SK-N-SH treated with all-trans-retinoic acid at 6 μM for 48 hours (cell line): ENCODE measurements at regions not wholly inside any gene's neighbourhood (a gene's known extent, or its start where the extent isn't known, plus 50 kb on each side); places are given as distances from the start of the nearest gene placed in this dataset.

Experiments
- ATAC-seq: fragments of 200-7000 bp; cut with Tn5 transposase; 3 replicates; pipeline ENCODE4 v1.9.1; 2020; ENCODE audit warnings: mild to moderate bottlenecking, moderate library complexity
- ARNTL ChIP-seq: fragments of 450-650 bp; formaldehyde crosslinking; IDR thresholded peaks from 2 replicates; pipeline ENCODE4 v1.5.0; 2020; ENCODE audit warnings: low read depth, mild to moderate bottlenecking, moderate library complexity, borderline replicate concordance
- BACH2 ChIP-seq: fragments of 250-450 bp; sonication (Bioruptor Pico); IDR thresholded peaks from 2 replicates; pipeline ENCODE4 v1.9.0; 2021; ENCODE audit warnings: mild to moderate bottlenecking, borderline replicate concordance
- CSDC2 ChIP-seq: fragments of 250-450 bp; sonication (Bioruptor Pico); IDR thresholded peaks from 2 replicates; pipeline ENCODE4 v1.5.0; 2020; ENCODE audit warnings: mild to moderate bottlenecking, moderate library complexity
- CSRNP3 ChIP-seq: fragments of 250-450 bp; sonication (Bioruptor Pico); IDR thresholded peaks from 2 replicates; pipeline ENCODE4 v1.5.1; 2021; ENCODE audit warnings: mild to moderate bottlenecking, moderate library complexity
- ESRRG ChIP-seq: fragments of 250-450 bp; sonication (Bioruptor Pico); IDR thresholded peaks from 2 replicates; pipeline ENCODE4 v1.6.1; 2021; ENCODE audit warnings: mild to moderate bottlenecking
- OSR1 ChIP-seq: fragments of 250-450 bp; sonication (Bioruptor Pico); IDR thresholded peaks from 2 replicates; pipeline ENCODE4 v1.8.0; 2022; ENCODE audit warnings: moderate library complexity, mild to moderate bottlenecking, inconsistent platforms
- POU6F1 ChIP-seq: fragments of 250-450 bp; sonication (Bioruptor Pico); IDR thresholded peaks from 2 replicates; pipeline ENCODE4 v1.8.0; 2021; ENCODE audit warnings: low read depth, mild to moderate bottlenecking, moderate library complexity, borderline replicate concordance
- PPARA ChIP-seq: fragments of 250-450 bp; sonication (Bioruptor Pico); IDR thresholded peaks from 2 replicates; pipeline ENCODE4 v1.5.0; 2020; ENCODE audit warnings: mild to moderate bottlenecking, borderline replicate concordance
- RARB ChIP-seq: fragments of 250-450 bp; sonication (Bioruptor Pico); IDR thresholded peaks from 2 replicates; pipeline ENCODE4 v1.8.0; 2021; ENCODE audit warnings: mild to moderate bottlenecking, moderate library complexity
- SNAI2 ChIP-seq: fragments of 250-450 bp; sonication (Bioruptor Pico); IDR thresholded peaks from 2 replicates; pipeline ENCODE4 v1.5.0; 2020; ENCODE audit warnings: mild to moderate bottlenecking, moderate library complexity
- TCF4 ChIP-seq: fragments of 250-450 bp; sonication (Bioruptor Pico); IDR thresholded peaks from 2 replicates; pipeline ENCODE4 v1.8.0; 2021; ENCODE audit warnings: mild to moderate bottlenecking, moderate library complexity, borderline replicate concordance
- TOX ChIP-seq: fragments of 250-450 bp; sonication (Bioruptor Pico); IDR thresholded peaks from 2 replicates; pipeline ENCODE4 v1.8.0; 2021; ENCODE audit warnings: mild to moderate bottlenecking, moderate library complexity, borderline replicate concordance
- TSHZ2 ChIP-seq: fragments of 250-450 bp; sonication (Bioruptor Pico); IDR thresholded peaks from 2 replicates; pipeline ENCODE4 v1.5.0; 2020; ENCODE audit warnings: mild to moderate bottlenecking, moderate library complexity
- ZC3H10 ChIP-seq: fragments of 250-450 bp; sonication (Bioruptor Pico); IDR thresholded peaks from 2 replicates; pipeline ENCODE4 v1.5.1; 2021; ENCODE audit warnings: mild to moderate bottlenecking, moderate library complexity
- ZFP3 ChIP-seq: fragments of 250-450 bp; sonication (Bioruptor Pico); IDR thresholded peaks from 2 replicates; pipeline ENCODE4 v1.5.0; 2020; ENCODE audit warnings: mild to moderate bottlenecking, moderate library complexity
- ZFP30 ChIP-seq: fragments of 450-650 bp; formaldehyde crosslinking; IDR thresholded peaks from 2 replicates; pipeline ENCODE4 v1.5.0; 2022; ENCODE audit warnings: mild to moderate bottlenecking, moderate library complexity
- ZNF565 ChIP-seq: fragments of 450-650 bp; formaldehyde crosslinking; conservative IDR thresholded peaks from 2 replicates; pipeline ENCODE4 v1.5.0; 2020; ENCODE audit warnings: low read depth, mild to moderate bottlenecking, moderate library complexity
- ZNF70 ChIP-seq: fragments of 450-650 bp; formaldehyde crosslinking; IDR thresholded peaks from 2 replicates; pipeline ENCODE4 v1.5.0; 2020; ENCODE audit warnings: mild to moderate bottlenecking, moderate library complexity
- ZNF8 ChIP-seq: fragments of 450-650 bp; formaldehyde crosslinking; IDR thresholded peaks from 2 replicates; pipeline ENCODE4 v1.5.0; 2020; ENCODE audit warnings: mild to moderate bottlenecking, moderate library complexity
- TF ChIP-seq, protein P1 (sequence below): fragments of 250-450 bp; sonication (Bioruptor Pico); IDR thresholded peaks from 2 replicates; pipeline ENCODE4 v1.5.1; 2020; ENCODE audit warnings: low read depth, mild to moderate bottlenecking, moderate library complexity
- TF ChIP-seq, protein P2 (sequence below): fragments of 250-450 bp; sonication (Bioruptor Pico); IDR thresholded peaks from 2 replicates; pipeline ENCODE4 v1.8.0; 2020; ENCODE audit warnings: mild to moderate bottlenecking, moderate library complexity, borderline replicate concordance

DNA sequence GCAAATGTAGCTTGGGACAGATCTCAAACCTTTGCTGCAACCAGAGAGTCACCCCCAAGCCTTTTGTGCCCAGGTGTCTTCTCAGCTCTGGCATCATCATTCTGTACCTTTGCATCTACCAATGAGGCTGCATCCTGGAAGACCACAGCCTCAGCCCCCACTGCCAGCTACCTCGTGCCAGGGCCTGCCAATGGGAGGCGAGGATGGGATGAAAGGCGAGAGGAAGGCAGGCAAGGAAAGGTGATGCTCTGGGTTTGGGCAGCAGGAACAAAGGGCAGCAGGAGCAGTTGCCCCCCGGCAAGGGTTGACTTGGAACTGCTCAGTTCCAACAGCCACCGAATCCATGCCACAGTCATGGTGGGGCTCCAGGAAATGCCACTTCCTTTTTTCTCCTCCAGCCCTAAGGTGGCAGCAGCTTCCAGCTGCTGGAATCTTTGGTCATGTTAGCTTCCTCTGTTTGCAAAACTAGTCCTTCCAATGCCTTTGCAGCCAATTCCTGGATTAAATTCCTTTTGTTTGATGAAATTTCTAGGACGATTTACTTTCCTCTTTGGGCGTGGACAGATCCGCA is 651.6 kb downstream of the NPHP4 start:
- TF ChIP-seq ZFP30 (CRISPR knock-in tag) = no peak
- TF ChIP-seq, protein P1, sequence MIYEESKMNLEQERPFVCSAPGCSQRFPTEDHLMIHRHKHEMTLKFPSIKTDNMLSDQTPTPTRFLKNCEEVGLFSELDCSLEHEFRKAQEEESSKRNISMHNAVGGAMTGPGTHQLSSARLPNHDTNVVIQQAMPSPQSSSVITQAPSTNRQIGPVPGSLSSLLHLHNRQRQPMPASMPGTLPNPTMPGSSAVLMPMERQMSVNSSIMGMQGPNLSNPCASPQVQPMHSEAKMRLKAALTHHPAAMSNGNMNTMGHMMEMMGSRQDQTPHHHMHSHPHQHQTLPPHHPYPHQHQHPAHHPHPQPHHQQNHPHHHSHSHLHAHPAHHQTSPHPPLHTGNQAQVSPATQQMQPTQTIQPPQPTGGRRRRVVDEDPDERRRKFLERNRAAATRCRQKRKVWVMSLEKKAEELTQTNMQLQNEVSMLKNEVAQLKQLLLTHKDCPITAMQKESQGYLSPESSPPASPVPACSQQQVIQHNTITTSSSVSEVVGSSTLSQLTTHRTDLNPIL (CRISPR knock-in tag) = no peak
- no peak for TF ChIP-seq ZNF70 (CRISPR knock-in tag)
- no peak for TF ChIP-seq ZNF565
- no peak for TF ChIP-seq TSHZ2
- no peak for TF ChIP-seq BACH2
- no peak for TF ChIP-seq ESRRG
- no peak for TF ChIP-seq TOX
- TF ChIP-seq CSRNP3 = no peak
- TF ChIP-seq, protein P2, sequence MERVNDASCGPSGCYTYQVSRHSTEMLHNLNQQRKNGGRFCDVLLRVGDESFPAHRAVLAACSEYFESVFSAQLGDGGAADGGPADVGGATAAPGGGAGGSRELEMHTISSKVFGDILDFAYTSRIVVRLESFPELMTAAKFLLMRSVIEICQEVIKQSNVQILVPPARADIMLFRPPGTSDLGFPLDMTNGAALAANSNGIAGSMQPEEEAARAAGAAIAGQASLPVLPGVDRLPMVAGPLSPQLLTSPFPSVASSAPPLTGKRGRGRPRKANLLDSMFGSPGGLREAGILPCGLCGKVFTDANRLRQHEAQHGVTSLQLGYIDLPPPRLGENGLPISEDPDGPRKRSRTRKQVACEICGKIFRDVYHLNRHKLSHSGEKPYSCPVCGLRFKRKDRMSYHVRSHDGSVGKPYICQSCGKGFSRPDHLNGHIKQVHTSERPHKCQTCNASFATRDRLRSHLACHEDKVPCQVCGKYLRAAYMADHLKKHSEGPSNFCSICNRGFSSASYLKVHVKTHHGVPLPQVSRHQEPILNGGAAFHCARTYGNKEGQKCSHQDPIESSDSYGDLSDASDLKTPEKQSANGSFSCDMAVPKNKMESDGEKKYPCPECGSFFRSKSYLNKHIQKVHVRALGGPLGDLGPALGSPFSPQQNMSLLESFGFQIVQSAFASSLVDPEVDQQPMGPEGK (CRISPR knock-in tag) = no peak
- TF ChIP-seq ZC3H10 (CRISPR knock-in tag) = no peak
- TF ChIP-seq TCF4 (CRISPR knock-in tag) = no peak
- no peak for TF ChIP-seq PPARA (CRISPR knock-in tag)
- TF ChIP-seq SNAI2 = no peak
- no peak for TF ChIP-seq ARNTL (CRISPR knock-in tag)
- TF ChIP-seq CSDC2 = no peak
- TF ChIP-seq POU6F1 (CRISPR knock-in tag) = no peak
- no peak for ATAC-seq

DNA sequence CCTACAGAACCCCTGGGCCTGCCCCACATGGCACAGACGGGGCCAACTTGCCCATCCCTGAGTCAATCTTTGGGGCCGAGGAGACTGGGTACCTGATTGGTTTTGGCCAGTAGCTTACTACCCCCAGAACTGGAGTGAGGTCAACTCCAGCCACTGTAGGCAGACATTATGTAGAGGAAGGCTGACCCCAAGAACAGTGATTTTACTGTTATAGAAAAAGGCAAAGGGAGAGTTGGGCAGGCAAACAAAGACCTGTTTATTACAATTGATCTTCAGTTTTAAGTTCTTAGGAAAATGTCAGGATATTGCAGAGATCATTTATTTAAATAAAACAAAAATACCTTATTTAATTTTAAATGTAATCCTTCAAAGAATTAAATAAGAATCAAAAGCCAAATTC is 653.8 kb downstream of the NPHP4 start:
- TF ChIP-seq OSR1 (CRISPR knock-in tag) (no peak), ESRRG (no peak), CSDC2 (no peak), TCF4 (CRISPR knock-in tag) (no peak), PPARA (CRISPR knock-in tag) (no peak)
- no peak for ATAC-seq

GRCh38 chr1:5333291-5333690 is 658.9 kb downstream of the NPHP4 start:
- ATAC-seq = no peak
- TF ChIP-seq ZC3H10 (CRISPR knock-in tag) (no peak), ZFP3 (CRISPR knock-in tag) (no peak), SNAI2 (no peak), ZNF8 (CRISPR knock-in tag) (no peak), RARB (no peak), CSDC2 (no peak), BACH2 (no peak), ARNTL (CRISPR knock-in tag) (no peak), CSRNP3 (no peak), TSHZ2 (no peak), PPARA (CRISPR knock-in tag) (no peak), ZFP30 (CRISPR knock-in tag) (no peak)
- TF ChIP-seq, protein P2 (CRISPR knock-in tag) = no peak
